GM18870 (cell line): ENCODE measurements at regions not wholly inside any gene's neighbourhood (a gene's known extent, or its start where the extent isn't known, plus 50 kb on each side); places are given as distances from the start of the nearest gene placed in this dataset.

ENCODE experiments used
- ATAC-seq: cut with Tn5 transposase; IDR thresholded peaks from one replicate; pipeline ENCODE4 v1.9.1; 2021; ENCODE audit warnings: moderate library complexity; ENCODE audit not compliant: unreplicated experiment

DNA sequence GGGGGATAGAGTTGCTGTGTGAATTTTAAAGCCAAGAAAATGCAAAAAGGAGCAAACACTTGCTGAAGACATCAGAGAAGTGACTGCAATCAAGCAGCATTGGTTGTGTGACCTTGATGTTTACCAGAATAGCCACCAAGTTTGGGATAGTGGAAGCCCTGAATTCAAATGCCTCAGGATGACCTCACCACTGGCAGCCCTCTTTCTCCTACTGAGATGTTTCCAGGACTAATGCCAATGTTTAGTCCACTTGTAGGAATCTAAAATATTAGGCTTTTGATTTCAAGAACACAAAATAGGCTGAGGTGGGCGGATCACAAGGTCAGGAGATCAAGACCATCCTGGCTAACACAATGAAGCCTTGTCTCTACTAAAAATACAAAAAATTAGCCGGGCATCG lies 112.2 kb upstream of the NUDT12 start:
- ATAC-seq = no peak

DNA sequence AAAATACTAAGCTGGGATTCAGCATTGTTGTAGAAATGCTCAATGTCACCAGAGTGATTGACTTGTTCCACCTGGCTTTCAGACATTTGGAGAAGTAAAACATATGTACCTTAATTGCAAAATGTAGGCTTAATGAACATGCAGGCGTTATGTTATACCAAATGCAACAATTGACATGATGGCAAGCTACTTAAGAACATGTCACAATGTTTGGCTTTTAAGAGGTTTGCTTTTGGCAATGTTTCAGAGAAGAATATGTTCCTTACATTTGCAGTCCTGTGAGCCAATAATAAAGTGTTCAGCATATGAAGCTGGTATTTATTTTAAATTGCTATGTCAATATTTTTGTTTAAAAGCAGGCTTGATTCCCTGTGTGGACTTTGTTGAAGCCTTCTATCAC lies 111.7 kb upstream of the NUDT12 start:
- ATAC-seq = no peak

DNA sequence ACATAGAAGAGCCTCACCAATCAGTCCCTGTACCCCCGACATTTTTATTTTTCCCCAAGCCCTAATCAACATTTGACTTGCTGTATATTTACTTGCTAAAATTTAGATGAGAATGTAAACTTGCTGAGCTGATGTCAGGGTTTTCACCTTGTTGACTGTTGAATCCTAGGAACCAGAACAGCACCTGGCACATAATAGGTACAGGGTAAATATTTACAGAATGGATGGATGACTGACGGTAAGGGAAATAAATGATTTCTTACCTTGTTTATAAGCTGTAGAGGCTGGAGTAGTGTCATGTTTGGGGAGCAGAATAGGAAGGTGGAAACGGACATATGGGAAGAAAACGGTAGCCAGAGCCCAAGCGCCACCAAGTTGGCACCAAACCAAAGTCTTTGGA lies 107.0 kb upstream of the NUDT12 start:
- ATAC-seq = no peak

DNA sequence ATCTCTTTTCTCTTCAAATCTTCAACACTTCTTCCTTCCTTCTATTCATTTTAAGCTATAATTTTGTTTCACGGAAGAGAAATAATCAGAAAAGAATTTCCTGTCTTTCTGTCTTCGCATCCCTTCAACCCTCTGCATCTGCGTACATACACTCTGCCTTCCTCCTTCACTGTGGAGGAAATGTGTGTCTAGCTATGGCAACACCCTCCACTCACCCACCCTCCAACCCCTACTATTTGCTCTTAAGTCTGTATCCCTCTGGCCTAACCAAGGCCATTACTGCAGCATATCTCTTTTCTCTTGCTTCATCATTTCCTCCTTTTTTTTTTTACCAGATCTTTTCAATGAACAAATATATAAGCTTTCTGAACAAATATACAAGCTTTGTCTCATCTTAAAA lies 105.7 kb upstream of the NUDT12 start:
- no peak for ATAC-seq

DNA sequence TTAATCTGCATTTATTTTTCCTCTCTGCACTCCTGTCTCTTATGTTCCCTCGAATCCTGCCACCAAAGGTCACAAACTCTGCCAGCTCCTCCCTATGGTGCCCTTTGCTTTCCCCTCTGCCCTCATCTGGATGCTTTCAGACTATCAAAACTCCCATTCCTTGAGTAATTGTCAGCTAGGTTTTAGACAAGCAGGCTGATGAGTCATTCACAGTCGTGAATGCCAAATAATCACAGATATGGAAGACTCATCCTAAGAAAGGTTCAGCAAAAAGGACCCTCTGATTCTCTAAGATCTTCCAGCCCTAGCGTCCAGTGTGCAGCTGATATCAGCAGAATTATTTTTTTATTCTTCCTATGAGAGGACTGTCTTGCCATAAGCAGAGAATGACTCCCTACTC lies 104.5 kb upstream of the NUDT12 start:
- no peak for ATAC-seq

DNA sequence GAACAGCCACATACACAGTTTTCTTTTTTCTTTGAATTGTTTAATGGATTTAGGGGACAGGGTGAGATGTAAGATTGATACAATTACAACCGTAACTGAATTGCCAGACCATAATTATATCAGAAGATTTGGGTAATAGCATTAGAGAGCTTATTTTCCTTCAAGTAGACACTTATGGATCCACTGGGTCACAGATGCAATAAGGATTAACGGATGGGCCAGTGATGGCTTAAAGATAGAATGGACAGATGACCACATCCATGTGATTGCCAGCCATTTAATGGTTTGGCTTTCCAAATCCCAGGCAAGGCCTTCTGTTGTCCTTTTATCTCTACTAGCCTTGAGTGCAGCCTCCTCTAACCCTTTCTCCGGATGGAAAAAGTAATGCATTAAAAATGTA lies 94.7 kb upstream of the NUDT12 start:
- no peak for ATAC-seq

DNA sequence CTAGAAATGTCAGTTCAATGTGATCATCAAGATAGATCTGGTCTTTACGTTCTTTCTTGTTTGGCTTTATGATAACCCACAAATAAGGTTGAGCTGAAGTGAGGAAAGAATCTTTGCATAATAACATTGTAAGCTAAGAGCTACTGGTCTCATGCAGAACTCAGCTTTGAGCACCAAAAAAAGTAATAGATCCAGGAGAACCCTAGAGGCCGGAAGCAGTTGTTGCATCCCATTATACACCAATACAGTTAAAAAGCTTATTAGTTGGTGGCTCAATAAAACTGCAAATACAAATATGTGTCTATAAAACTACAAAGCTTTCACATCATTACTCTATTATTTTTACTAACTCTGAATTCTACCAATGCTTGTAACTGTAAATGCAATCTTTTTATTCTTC lies 85.5 kb upstream of the NUDT12 start:
- ATAC-seq = no peak

DNA sequence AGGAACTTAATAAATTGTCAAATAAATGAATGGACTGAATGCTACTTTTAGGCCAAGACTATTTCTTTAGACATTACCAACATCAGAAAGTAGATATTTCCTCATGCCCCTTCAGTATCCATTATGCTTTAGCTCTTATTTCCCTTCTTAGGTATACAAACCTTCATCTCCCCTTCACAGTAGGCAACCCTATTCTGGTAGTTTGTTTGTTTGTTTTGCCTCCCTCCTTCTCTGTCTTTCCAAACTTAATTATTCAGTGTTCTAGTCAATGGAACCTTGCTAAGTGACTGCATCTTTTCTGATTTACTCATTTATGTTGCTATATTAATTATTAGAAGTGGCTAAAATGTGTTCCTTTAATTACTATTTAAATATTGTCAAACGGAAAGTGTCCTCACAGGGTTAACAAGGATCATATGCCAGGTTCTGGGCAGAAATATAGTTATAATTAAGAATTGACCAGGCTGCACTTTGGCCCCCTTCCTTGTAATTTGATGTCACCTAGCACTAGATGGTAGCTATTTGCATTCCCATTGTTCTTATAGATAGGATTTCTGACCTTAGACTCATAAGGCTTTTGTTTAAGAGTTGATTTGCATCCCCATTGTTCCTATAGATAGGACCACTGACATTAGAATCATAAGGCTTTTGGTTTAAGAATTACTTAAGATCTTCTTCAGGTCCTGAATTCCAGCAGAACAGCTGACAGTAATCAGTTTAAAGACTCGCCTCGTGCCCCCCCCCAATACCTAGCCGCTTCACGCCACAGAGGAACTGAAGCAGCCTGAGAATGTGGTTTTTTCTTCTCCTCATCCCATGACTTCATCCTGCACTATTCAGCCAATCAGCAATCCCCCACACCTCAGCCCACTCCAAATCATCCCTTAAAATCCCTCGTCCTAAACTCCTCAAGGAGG lies 84.4 kb upstream of the NUDT12 start:
- no peak for ATAC-seq

DNA sequence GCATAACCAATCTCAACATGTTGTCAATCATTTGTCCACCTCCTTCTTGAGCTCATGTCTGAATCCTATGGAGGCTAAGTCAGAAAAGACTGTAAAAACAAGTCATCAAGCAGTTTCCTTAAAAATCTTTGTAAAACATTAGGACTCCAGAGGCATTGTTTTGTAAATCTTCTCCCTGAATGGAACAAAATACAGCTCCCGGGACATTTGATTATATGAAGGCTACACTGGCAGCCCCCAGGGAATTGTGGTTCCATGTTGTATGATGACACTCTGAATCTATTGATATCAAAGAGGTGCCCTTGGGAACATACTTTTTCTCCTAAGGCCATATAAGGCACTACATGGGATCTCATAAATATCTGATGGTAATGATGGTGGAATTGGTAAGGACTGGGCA lies 83.2 kb upstream of the NUDT12 start:
- ATAC-seq = no peak

DNA sequence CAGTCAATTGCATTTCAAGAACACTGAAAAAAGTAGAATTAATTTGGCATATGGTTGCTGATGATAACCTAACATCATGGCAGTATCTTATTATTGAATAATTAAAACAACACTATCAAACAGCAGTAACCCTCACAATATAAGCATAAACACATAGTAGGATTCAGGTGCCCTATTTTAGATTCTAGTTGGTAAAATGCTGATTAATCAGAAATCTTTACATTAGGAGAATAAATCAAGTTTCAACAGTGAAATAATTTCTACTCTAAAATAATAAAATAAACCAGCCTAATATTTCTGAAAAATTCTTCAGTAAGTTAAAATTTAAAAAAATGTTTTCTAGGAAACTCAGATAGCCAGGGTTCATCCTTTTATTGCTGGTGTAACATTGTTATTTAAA lies 76.4 kb upstream of the NUDT12 start:
- no peak for ATAC-seq

DNA sequence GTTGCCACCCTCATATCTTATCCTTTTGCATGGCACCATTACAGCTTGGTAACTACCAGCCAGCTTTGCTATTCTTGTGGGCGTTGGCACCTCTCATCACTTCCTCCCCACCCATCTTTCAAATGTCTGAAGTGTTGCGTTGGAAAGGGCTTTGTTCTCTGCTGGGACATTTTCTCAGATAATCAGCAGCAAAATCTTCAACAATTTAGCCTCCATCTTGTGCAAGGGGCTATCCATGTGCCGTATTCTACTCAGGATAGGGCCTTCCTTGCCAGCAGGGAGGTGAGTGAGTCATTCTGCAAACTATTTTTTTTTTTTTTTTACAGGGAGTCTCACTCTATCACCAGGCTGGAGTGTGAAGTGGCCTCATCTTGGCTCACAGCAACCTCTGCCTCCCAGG lies 62.1 kb upstream of the NUDT12 start:
- no peak for ATAC-seq

DNA sequence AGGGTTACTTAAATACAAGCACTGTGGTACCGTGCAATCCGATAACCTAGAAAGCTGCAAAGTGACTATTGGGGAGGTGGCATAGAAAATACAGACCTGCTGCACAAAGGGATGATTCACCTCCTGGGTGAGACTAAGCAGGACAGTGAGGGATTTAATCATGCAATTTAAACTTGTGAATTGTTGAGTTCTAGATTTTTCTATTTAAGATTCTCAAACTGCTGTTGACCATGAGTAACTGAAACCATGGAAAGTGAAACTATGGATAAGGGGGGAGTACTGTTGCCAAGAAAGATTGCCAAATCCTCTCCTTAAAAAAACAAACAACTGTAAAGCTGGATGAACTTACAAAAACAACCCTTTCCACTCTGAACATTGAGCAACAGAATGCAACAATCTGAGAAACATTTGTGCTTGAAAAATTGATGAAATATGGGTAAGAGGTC lies 61.5 kb upstream of the NUDT12 start:
- ATAC-seq = no peak

DNA sequence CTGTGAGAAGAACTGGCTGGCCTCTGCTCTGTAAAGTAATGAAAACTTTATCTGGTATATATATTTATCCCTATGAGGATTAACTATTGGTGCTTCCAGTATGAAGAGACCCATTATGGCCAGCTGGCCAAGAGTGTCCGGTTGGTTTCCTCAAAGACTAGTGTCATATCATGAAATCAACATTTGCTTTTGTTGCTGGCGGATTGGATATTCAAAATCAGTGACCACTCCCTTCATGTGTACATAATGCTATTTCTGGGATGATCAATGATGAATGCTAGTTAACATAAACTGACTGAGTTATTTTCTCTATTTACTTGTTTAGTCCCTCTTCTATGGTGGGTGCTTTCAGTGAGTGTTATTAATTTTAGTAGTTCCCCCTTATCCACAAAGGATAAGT lies 60.8 kb upstream of the NUDT12 start:
- no peak for ATAC-seq

DNA sequence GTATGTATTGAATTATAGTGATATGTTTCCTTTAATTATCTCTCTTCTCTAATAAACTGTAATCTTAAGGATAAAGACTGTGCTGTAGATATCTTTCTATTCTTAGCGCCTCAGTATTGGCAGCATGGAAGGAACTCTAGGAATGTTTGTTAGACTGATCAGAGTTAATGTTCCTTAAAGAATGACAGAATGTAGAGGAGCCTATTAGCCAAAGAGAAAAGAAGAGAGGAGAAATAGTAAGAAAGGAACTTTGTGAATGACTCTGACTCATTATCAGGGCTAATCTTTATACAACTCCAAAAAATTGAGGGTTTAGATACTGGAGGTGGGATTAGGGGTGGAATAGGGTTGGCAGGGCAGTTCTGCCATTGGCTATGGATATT lies 59.0 kb upstream of the NUDT12 start:
- no peak for ATAC-seq

DNA sequence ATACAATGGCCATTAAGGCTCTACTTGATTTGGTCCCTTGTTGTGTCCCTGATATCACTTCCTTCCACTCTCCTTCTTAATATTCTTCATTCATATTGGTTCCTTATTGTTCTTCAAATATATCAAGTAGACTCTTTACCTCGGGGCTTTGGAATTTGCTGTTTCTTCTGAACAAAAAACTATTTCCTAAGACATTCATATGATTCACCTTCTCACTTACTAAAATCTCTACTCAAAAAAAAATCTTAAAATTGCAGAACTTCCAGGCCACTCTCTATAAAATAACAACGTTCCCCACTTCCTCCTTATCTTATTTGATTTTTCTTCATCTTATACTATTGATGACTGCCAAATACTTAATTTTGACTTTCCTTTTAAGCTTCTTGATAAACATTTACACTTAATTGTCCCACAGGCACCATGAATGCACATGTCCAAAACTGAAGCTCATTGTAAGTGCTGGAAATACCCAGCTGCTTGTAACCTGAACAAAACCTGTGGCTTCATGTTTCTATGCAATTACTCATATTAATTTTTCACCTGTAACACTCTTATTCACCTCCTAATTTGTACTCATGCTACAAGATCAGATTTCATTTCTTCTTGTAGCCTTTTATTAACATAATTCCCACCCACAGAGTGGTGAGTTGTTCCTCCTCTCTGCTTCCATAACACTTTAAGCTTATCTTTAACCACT lies 58.4 kb upstream of the NUDT12 start:
- no peak for ATAC-seq

DNA sequence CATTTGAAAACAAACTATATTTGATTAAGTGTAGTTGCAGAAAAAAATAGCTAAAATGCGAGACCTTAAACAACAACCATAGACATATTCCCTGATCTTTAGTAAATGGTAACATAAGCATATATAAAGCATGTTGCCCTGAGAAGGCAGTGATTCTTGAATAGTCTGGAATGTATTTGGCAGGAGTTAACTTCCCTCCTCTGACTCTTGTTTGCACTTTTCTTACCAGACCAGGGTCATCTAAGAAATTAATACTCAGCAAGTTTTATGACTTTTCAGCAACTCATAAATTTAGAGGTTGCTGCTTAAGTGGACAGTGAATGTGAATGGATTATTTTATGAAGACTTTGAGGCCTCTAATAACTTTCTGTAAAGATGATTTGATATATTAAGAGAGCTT lies 55.3 kb upstream of the NUDT12 start:
- no peak for ATAC-seq

DNA sequence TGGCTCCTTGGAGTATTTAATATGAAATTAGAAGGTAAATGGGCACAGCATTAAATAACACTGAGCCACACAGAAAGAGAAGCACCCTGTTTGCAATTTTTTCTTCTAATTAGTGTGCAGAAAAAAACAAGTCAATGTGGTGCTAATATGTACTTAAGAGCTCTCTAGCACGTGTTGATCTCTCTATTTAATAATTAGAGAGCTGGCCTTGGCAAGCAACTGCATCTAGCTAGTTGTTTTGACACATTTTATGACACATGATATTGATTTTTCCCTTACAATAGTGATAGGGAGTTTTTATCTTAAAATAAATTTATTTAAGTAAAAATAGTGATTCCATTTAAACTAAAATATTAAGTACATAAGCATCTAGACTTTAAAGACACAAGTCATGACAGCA lies 54.5 kb upstream of the NUDT12 start:
- ATAC-seq = no peak

DNA sequence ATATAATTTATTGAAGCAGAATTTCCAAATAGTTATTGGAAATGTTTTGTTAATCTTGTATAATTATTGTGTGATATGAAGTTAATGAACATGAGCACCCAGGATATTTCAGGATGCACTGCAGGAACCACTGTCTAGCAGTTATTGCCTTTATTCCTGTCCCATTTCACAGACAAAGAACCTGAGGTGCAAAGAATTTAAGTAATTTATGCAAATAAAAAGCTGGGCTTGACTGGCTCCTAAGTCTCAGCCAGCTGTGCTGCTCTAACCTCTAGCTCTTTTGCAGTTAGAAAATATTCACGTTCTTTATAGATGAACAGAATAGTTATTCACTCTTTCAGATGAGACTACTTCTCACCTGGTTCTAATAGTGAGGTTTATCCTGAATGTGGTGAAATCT lies 50.0 kb upstream of the NUDT12 start:
- no peak for ATAC-seq
